ENCODE measurements at regions not wholly inside any gene's neighbourhood (a gene's known extent, or its start where the extent isn't known, plus 50 kb on each side); places are given as distances from the start of the nearest gene placed in this dataset.
A peak's percentile ranks its signal among the peaks of the same experiment; 100 is the strongest.
"Not testable (repeated sequence)": the region's sequence is repeated elsewhere in the genome, so short reads cannot be mapped to it uniquely, and the experiment has no call there.

DNA sequence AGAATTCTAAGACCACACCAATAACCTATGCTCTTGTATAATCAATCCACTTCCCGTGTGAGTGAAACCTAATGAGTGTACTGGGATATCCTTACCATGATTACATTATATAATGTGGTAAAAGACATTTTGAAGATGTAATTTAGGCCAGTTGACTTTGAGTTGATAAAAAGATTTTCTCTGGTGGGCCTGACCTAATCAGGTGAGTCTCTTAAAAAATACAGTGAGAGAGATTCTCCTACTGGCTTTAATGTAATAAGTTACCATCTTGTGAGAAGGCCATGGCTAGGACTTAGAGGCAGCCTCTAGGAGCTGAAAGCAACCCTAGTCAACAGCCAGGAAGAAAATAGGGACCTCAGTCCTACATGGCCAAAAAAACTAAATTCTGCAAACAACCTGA, 847.7 kb upstream of the HS3ST5 start:
- ChIA-PET POLR2A (no interaction called here), CTCF (ENCODE audit: low intra/inter-chr PET ratio) (no interaction called here)
- 0% methylated on average over 1 of the region's 1 CpG for WGBS (ENCODE audit: insufficient coverage, low coverage, missing lambda C conversion rate)
- intact Hi-C loops (cut with micrococcal nuclease) (no loop called here), in situ Hi-C loops (cut with MboI) (no loop called here)
- Histone ChIP-seq H3K27ac (ENCODE audit: extremely low read depth, low read depth, low read length) (no peak overlapping the region), H3K36me3 (ENCODE audit: control insufficient read depth, insufficient read depth, low read length) (no peaks in the 10 kb centered on the region), H3K9ac (ENCODE audit: insufficient read depth in 1 of 2, low read depth in 2 of 2, low read length in 2 of 2) (no peak overlapping the region), H4K20me1 (replicated peaks; ENCODE audit: control insufficient read depth, insufficient read depth, low read length) (no peaks in the 10 kb centered on the region), H2AFZ (ENCODE audit: low read depth, low read length) (no peak overlapping the region), H3K9me3 (replicated peaks; ENCODE audit: control insufficient read depth, insufficient read depth, low read depth, low read length) (no peaks in the 10 kb centered on the region), H3K27me3 (ENCODE audit: control insufficient read depth in 2 of 2, insufficient read depth in 2 of 2, low read length in 2 of 2) (no peaks in the 10 kb centered on the region), H3K9me1 (ENCODE audit: control insufficient read depth, insufficient read depth, low read length) (no peaks in the 10 kb centered on the region), H3K79me2 (ENCODE audit: control insufficient read depth, insufficient read depth, low read length) (no peaks in the 10 kb centered on the region), H3K4me2 (ENCODE audit: insufficient read depth, low read length) (no peak overlapping the region), H3K4me3 (no peak overlapping the region), H3K4me1 (replicated peaks in 1 of 2; ENCODE audit: control insufficient read depth in 2 of 2, insufficient read depth in 2 of 2, low read length in 2 of 2) (no peaks in the 10 kb centered on the region)
- DNase-seq (ENCODE audit: extremely low read depth in 1 of 4, low spot score in 3 of 4) (no peak), FAIRE-seq (no peak), ATAC-seq (no peak)
- peak; percentile 17 for TF ChIP-seq RBM25 (IDR thresholded peaks at IDR 0.05; ENCODE audit: low read depth, low read length, severe bottlenecking)
- TF ChIP-seq, protein P1, sequence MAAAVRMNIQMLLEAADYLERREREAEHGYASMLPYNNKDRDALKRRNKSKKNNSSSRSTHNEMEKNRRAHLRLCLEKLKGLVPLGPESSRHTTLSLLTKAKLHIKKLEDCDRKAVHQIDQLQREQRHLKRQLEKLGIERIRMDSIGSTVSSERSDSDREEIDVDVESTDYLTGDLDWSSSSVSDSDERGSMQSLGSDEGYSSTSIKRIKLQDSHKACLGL (CRISPR knock-in tag; IDR thresholded peaks at IDR 0.05; ENCODE audit: borderline replicate concordance, poor library complexity, severe bottlenecking) = no peak
- TF ChIP-seq ZNF134 (CRISPR knock-in tag; conservative IDR thresholded peaks at IDR 0.05) = peak; percentile 96
- BruUV-seq (replicated peaks) = no TSS peak

DNA sequence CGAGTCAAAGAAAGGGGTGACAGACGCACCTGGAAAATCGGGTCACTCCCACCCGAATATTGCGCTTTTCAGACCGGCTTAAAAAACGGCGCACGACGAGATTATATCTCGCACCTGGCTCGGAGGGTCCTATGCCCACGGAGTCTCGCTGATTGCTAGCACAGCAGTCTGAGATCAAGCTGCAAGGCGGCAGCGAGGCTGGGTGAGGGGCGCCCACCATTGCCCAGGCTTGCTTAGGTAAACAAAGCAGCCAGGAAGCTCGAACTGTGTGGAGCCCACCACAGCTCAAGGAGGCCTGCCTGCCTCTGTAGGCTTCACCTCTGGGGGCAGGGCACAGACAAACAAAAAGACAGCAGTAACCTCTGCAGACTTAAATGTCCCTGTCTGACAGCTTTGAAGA, 832.6 kb upstream of the HS3ST5 start:
- H2AFZ ChIP-seq (ENCODE audit: low read depth, low read length); H3K9me3 ChIP-seq (replicated peaks; ENCODE audit: control insufficient read depth, insufficient read depth, low read depth, low read length); H3K79me2 ChIP-seq (ENCODE audit: control insufficient read depth, insufficient read depth, low read length); DNase-seq (ENCODE audit: extremely low read depth in 1 of 4, low spot score in 3 of 4); H3K4me1 ChIP-seq (replicated peaks in 1 of 2; ENCODE audit: control insufficient read depth in 2 of 2, insufficient read depth in 2 of 2, low read length in 2 of 2); in situ Hi-C loops (cut with MboI); FAIRE-seq; H3K27ac ChIP-seq (ENCODE audit: extremely low read depth, low read depth, low read length); ATAC-seq; H3K4me3 ChIP-seq; CTCF ChIA-PET (ENCODE audit: low intra/inter-chr PET ratio); H3K9ac ChIP-seq (ENCODE audit: insufficient read depth in 1 of 2, low read depth in 2 of 2, low read length in 2 of 2); H3K9me1 ChIP-seq (ENCODE audit: control insufficient read depth, insufficient read depth, low read length); BruUV-seq (replicated peaks); H3K36me3 ChIP-seq (ENCODE audit: control insufficient read depth, insufficient read depth, low read length); H3K27me3 ChIP-seq (ENCODE audit: control insufficient read depth in 2 of 2, insufficient read depth in 2 of 2, low read length in 2 of 2); H4K20me1 ChIP-seq (replicated peaks; ENCODE audit: control insufficient read depth, insufficient read depth, low read length); H3K4me2 ChIP-seq (ENCODE audit: insufficient read depth, low read length); POLR2A ChIA-PET; intact Hi-C loops (cut with micrococcal nuclease): not testable (repeated sequence)
- WGBS (ENCODE audit: insufficient coverage, low coverage, missing lambda C conversion rate) = under 1% methylated on average over 13 of the region's 18 CpGs

DNA sequence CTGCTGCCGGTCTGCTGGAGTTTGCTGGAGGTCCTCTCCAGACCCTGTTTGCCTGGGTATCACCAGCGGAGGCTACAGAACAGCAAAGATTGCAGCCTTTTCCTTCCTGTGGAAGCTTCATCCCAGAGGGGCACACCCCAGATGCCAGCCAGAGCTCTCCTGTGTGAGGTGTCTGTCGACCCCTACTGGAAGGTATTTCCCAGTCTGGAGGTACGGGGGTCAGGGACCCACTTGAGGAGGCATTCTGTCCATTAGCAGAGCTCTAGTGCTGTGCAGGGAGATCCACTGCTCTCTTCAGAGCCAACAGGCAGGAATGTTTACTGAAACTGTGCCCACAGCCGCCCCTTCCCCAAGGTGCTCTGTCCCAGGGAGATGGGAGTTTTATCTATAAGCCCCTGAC, 823.1 kb upstream of the HS3ST5 start:
- H3K9ac ChIP-seq (ENCODE audit: insufficient read depth in 1 of 2, low read depth in 2 of 2, low read length in 2 of 2); H3K4me2 ChIP-seq (ENCODE audit: insufficient read depth, low read length); H3K79me2 ChIP-seq (ENCODE audit: control insufficient read depth, insufficient read depth, low read length); H3K36me3 ChIP-seq (ENCODE audit: control insufficient read depth, insufficient read depth, low read length); POLR2A ChIA-PET; H3K27me3 ChIP-seq (ENCODE audit: control insufficient read depth in 2 of 2, insufficient read depth in 2 of 2, low read length in 2 of 2); BruUV-seq (replicated peaks); H3K27ac ChIP-seq (ENCODE audit: extremely low read depth, low read depth, low read length); CTCF ChIA-PET (ENCODE audit: low intra/inter-chr PET ratio); H3K9me3 ChIP-seq (replicated peaks; ENCODE audit: control insufficient read depth, insufficient read depth, low read depth, low read length); H3K9me1 ChIP-seq (ENCODE audit: control insufficient read depth, insufficient read depth, low read length); intact Hi-C loops (cut with micrococcal nuclease); in situ Hi-C loops (cut with MboI); H3K4me3 ChIP-seq; ATAC-seq; FAIRE-seq; H2AFZ ChIP-seq (ENCODE audit: low read depth, low read length); DNase-seq (ENCODE audit: extremely low read depth in 1 of 4, low spot score in 3 of 4); H4K20me1 ChIP-seq (replicated peaks; ENCODE audit: control insufficient read depth, insufficient read depth, low read length); H3K4me1 ChIP-seq (replicated peaks in 1 of 2; ENCODE audit: control insufficient read depth in 2 of 2, insufficient read depth in 2 of 2, low read length in 2 of 2): not testable (repeated sequence)
- WGBS (ENCODE audit: insufficient coverage, low coverage, missing lambda C conversion rate) = 3% methylated on average over 5 of the region's 5 CpGs

Measured in K562 (cell line).